Coronary artery (tissue), 2 donors: ENCODE measurements at regions not wholly inside any gene's neighbourhood (a gene's known extent, or its start where the extent isn't known, plus 50 kb on each side); places are given as distances from the start of the nearest gene placed in this dataset.
"Not testable (repeated sequence)": the region's sequence is repeated elsewhere in the genome, so short reads cannot be mapped to it uniquely, and the experiment has no call there.

Experiments
- DNase-seq: peaks from one replicate; pipeline ENCODE4 v3.0.0-alpha.2; 2017; ENCODE audit warnings: low spot score
- H3K27ac ChIP-seq, 2 donors: fragments of 200-600 bp; sonication (generic); one replicate each; pipeline ENCODE4 v1.5.1; 2016 to 2019
- H3K4me3 ChIP-seq: fragments of 200-600 bp; sonication (generic); 2 replicates; pipeline ENCODE4 v1.5.1; 2016; ENCODE audit warnings: mild to moderate bottlenecking, moderate library complexity
- CTCF ChIP-seq: fragments of 200-600 bp; sonication (generic); IDR thresholded peaks from one replicate; pipeline ENCODE4 v1.5.1; 2019; ENCODE audit warnings: antibody characterized with exemption

DNA sequence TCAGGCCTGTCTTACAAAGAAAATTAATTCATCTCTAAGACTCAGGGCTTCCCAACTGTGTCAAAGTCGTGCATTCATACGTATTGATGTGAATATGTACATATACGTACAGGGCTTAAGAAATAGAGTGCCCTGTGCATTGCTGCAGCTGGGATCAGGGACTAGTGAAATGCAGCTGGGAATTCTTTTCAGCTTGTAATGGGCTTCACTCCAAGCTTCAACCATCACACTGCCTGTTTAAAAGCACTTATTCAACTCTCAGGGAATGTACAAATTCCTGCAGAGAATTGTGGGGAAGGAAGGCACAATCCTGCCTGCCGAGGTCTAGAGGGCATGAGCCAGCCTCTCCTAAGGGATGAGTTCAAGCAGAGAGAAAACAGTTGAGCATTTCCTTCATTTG, 59.6 kb upstream of the MAN2A1 start:
- DNase-seq: no peak
- no peak for TF ChIP-seq CTCF
- Histone ChIP-seq H3K27ac (no peak overlapping the region), H3K4me3 (no peak overlapping the region)

- H3K27ac ChIP-seq: no peak overlapping the region
- no peak overlapping the region for H3K4me3 ChIP-seq
- TF ChIP-seq CTCF: no peak
- no peak for DNase-seq
These were observed 61.1 kb upstream of the MAN2A1 start for GRCh38 chr5:109628591-109628990.

DNA sequence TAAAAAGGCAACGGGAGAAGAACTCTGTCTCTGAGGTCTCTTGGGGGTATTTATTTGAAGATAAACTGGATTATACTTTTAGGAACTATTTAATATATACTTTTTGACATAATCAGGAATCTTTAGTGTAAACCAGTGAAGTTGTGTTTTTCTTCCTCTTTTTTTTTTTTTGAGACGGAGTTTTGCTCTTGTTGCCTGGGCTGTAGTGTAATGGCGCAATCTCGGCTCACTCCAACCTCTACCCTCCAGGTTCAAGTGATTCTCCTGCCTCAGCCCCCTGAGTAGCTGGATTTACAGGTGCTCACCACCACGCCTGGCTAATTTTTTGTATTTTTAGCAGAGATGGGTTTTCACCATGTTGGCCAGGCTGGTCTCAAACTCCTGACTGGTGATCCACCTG, 68.5 kb upstream of the MAN2A1 start:
- not testable (repeated sequence) for H3K4me3 ChIP-seq, DNase-seq, H3K27ac ChIP-seq

DNA sequence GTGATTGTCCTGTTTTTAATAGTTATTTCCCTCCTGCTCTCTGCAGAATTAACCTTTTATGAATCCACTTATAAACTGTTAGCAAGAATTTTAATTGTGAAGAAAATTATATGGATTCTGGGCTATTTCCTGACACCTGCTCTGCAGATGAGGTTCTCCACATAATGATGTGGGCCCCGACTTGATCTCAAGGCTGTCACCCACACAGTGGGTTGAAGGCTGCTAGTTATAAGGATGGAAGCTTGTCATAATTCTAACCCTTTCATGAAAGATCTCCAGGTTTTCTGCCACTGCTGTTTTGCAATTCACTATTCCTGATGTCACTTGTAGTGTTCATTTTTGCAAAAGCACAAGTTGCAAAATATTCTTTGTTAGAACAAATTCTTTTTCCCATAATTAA, 69.1 kb upstream of the MAN2A1 start:
- H3K27ac ChIP-seq: no peak overlapping the region
- no peak for DNase-seq
- no peak overlapping the region for H3K4me3 ChIP-seq
- TF ChIP-seq CTCF: no peak

- Histone ChIP-seq H3K4me3 (no peak overlapping the region), H3K27ac (no peak overlapping the region)
- no peak for TF ChIP-seq CTCF
- DNase-seq: no peak
These were observed 70.1 kb upstream of the MAN2A1 start for GRCh38 chr5:109619606-109620005.

DNA sequence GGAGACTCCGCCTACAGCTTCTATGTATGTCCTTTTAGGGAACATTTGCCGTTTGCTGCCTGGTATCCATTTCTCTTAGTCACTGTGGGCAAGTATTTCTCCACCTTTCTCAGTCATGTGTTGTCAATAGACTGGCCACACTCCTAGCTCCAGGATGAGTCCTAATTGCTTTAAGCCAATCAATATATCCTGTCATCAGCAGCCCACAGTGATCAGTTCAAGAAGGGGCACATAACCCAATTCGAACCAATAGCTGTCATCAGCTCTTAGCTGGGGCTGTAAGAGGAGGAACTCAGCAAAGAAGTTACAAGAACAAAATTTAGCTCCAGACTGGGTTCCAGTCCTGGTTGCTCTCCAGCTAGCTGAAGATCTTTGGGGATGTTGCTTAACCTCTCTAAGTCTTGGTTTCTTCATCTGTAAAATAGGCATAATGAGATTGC, 70.7 kb upstream of the MAN2A1 start:
- Histone ChIP-seq H3K27ac (no peak overlapping the region), H3K4me3 (no peak overlapping the region)
- DNase-seq: no peak
- no peak for TF ChIP-seq CTCF

DNA sequence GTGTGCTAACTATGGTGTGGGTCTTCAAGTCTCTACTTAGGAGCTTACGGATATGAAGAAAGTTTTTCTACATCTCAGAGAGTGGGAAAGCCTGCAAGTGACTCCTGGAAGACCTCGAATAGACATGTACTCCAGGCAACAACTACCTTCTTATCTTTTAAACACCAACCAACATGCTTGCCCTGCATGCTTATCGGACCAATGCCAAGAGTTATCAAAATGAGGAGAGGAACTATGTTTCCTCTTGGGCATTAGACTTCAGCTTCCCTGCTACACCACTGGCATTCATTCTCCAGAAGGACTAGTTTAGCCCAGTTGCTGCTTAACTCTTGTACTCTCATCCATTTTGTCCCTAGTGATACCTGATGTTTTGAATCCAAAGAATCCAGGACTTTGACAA, 74.7 kb upstream of the MAN2A1 start:
- Histone ChIP-seq H3K4me3 (no peak overlapping the region), H3K27ac (no peak overlapping the region)
- DNase-seq: no peak
- no peak for TF ChIP-seq CTCF

DNA sequence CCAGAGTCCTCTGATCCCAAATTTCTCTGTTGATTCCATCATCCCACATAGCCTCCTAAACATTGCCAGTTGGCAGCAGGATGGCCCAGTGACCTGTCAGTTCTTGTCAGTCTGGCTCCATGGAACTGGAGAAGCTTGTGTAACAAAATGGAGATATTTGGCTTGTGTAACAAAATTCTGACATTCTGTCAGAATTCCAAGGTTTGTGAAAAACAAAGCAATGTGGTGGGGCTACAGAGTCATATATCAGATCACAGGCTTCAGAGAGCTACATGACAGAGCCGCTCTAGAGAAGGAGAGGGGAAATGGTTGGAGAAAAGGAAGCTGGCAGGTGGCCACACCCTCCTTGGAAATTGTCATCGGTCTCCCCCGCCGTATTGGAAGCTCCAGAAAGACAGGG, 75.4 kb upstream of the MAN2A1 start:
- no peak for DNase-seq
- no peak for TF ChIP-seq CTCF
- Histone ChIP-seq H3K4me3 (no peak overlapping the region), H3K27ac (no peak overlapping the region)
